H1 (cell line): ENCODE measurements at regions not wholly inside any gene's neighbourhood (a gene's known extent, or its start where the extent isn't known, plus 50 kb on each side); places are given as distances from the start of the nearest gene placed in this dataset.
A peak's percentile ranks its signal among the peaks of the same experiment; 100 is the strongest.

Experiments used
- CTCF ChIA-PET: fragments of 300-600 bp; sonication (Branson Sonifier 250); formaldehyde crosslinking; loops from one replicate; lab custom pipeline; 2021; ENCODE audit not compliant: partially characterized antibody; lab: Charles Lee
- POLR2A ChIA-PET: fragments of 300-600 bp; sonication (Branson Sonifier 250); formaldehyde crosslinking; loops from one replicate; lab custom pipeline; 2021; ENCODE audit warnings: inconsistent platforms; ENCODE audit not compliant: partially characterized antibody; lab: Charles Lee
- DNase-seq, 2 experiments: peaks; one replicate each; pipeline versions ENCODE4 v3.0.0 to v3.0.0-alpha.2; 2010 to 2022; ENCODE audit warnings: low spot score in 2 of 2, low read depth in 1 of 2, mixed read lengths in 1 of 2
- FAIRE-seq: peaks from 2 replicates; lab custom pipeline; 2011; peaks lifted over from hg19 to GRCh38; lab: Jason Lieb, UNC
- H2AFZ ChIP-seq: 2 replicates; pipeline ENCODE4 v1.8.1; 2012; ENCODE audit warnings: low read length, inconsistent platforms
- H2AK5ac ChIP-seq: 2 replicates; pipeline ENCODE4 v1.6.1; 2013; ENCODE audit warnings: low read depth, low read length
- H2BK120ac ChIP-seq: replicated peaks from 2 replicates; pipeline ENCODE3; 2013; ENCODE audit warnings: low read depth, low read length, inconsistent platforms
- H2BK12ac ChIP-seq: 2 replicates; pipeline ENCODE4 v1.6.1; 2013; ENCODE audit warnings: low read depth, low read length
- H2BK15ac ChIP-seq: 2 replicates; pipeline ENCODE4 v1.6.1; 2013; ENCODE audit warnings: low read length
- H2BK20ac ChIP-seq: 2 replicates; pipeline ENCODE4 v1.6.1; 2013; ENCODE audit warnings: low read length
- H2BK5ac ChIP-seq: 2 replicates; pipeline ENCODE4 v1.6.1; 2013; ENCODE audit warnings: low read depth, low read length
- H3K14ac ChIP-seq: 2 replicates; pipeline ENCODE4 v1.6.1; 2013; ENCODE audit warnings: inconsistent platforms; ENCODE audit not compliant: insufficient read length
- H3K18ac ChIP-seq: 2 replicates; pipeline ENCODE4 v1.6.1; 2013; ENCODE audit warnings: low read length; ENCODE audit errors: extremely low read depth
- H3K23ac ChIP-seq: 2 replicates; pipeline ENCODE4 v1.6.1; 2013; ENCODE audit warnings: inconsistent platforms; ENCODE audit not compliant: insufficient read length
- H3K23me2 ChIP-seq: 2 replicates; pipeline ENCODE4 v1.6.1; 2013; ENCODE audit warnings: low read depth, low read length
- H3K27ac ChIP-seq: 2 replicates; pipeline ENCODE4 v1.6.1; 2011; ENCODE audit warnings: low read depth, low read length, inconsistent platforms
- H3K27me3 ChIP-seq, 4 experiments: replicated peaks in 1 of 4; 1 replicate in 1 of 4; 2 replicates in 3 of 4; pipeline versions ENCODE4 v1.6.1 to v1.8.1; 2011 to 2013; ENCODE audit warnings: low read length in 3 of 4, mild to moderate bottlenecking in 3 of 4, inconsistent platforms in 2 of 4, mixed read lengths in 2 of 4, moderate library complexity in 1 of 4; ENCODE audit not compliant: control insufficient read depth in 3 of 4, insufficient read depth in 3 of 4; ENCODE audit errors: extremely low read depth in 1 of 4
- H3K36me3 ChIP-seq, 4 experiments: 2 replicates each; pipeline versions ENCODE4 v1.6.1 to v1.8.1; 2011 to 2013; ENCODE audit warnings: mild to moderate bottlenecking in 4 of 4, low read length in 3 of 4, moderate library complexity in 2 of 4, control low read depth in 1 of 4, inconsistent platforms in 1 of 4; ENCODE audit not compliant: insufficient read depth in 4 of 4, control insufficient read depth in 2 of 4
- H3K4ac ChIP-seq: replicated peaks from 2 replicates; pipeline ENCODE3; 2013; ENCODE audit warnings: low read length, low read depth, mixed read lengths, inconsistent platforms; ENCODE audit not compliant: insufficient read length
- H3K4me1 ChIP-seq, 4 experiments: replicated peaks in 1 of 4; 1 replicate in 1 of 4; 2 replicates in 3 of 4; pipeline versions ENCODE4 v1.6.1 to v1.8.1; 2011 to 2013; ENCODE audit warnings: low read length in 3 of 4, inconsistent platforms in 2 of 4, mixed read lengths in 1 of 4; ENCODE audit not compliant: insufficient read depth in 4 of 4, control insufficient read depth in 3 of 4
- H3K4me2 ChIP-seq, 2 experiments: 2 replicates each; pipeline versions ENCODE4 v1.6.1 to v1.8.1; 2011 to 2013; ENCODE audit warnings: low read depth in 2 of 2, low read length in 2 of 2, control low read depth in 1 of 2, inconsistent platforms in 1 of 2, mild to moderate bottlenecking in 1 of 2; ENCODE audit not compliant: insufficient read depth in 1 of 2
- H3K4me3 ChIP-seq, 4 experiments: fragments of 200-600, 300-600 bp in 1 of 4; sonication (generic), shearing (Covaris generic), sonication (Bioruptor Twin) in 1 of 4; 2 replicates each; pipeline versions ENCODE4 v1.5.1 to v1.8.1; 2011 to 2016; ENCODE audit warnings: low read length in 4 of 4, low read depth in 3 of 4, control low read depth in 2 of 4, inconsistent platforms in 2 of 4, mild to moderate bottlenecking in 2 of 4, mixed read lengths in 1 of 4, moderate library complexity in 1 of 4; ENCODE audit not compliant: insufficient read depth in 2 of 4; ENCODE audit errors: extremely low read depth in 1 of 4
- H3K56ac ChIP-seq: replicated peaks from 2 replicates; pipeline ENCODE3; 2013; ENCODE audit warnings: low read depth, mild to moderate bottlenecking, mixed read lengths, low read length, inconsistent platforms; ENCODE audit not compliant: insufficient read length
- H3K79me1 ChIP-seq: 2 replicates; pipeline ENCODE4 v1.6.1; 2013; ENCODE audit warnings: low read depth, low read length, control low read depth
- H3K79me2 ChIP-seq, 2 experiments: 2 replicates each; pipeline versions ENCODE4 v1.6.1 to v1.8.1; 2012 to 2013; ENCODE audit warnings: low read length in 2 of 2, mild to moderate bottlenecking in 2 of 2, inconsistent platforms in 1 of 2; ENCODE audit not compliant: insufficient read depth in 2 of 2, control insufficient read depth in 1 of 2
- H3K9ac ChIP-seq, 4 experiments: replicated peaks in 1 of 4; 1 replicate in 1 of 4; 2 replicates in 3 of 4; pipeline versions ENCODE4 v1.6.1 to v1.8.1; 2011 to 2013; ENCODE audit warnings: low read depth in 3 of 4, low read length in 3 of 4, control low read depth in 2 of 4, mild to moderate bottlenecking in 2 of 4, moderate library complexity in 2 of 4, inconsistent platforms in 1 of 4; ENCODE audit errors: extremely low read depth in 1 of 4
- H3K9me3 ChIP-seq, 2 experiments: 2 replicates each; pipeline versions ENCODE4 v1.6.1 to v1.8.1; 2012 to 2013; ENCODE audit warnings: mild to moderate bottlenecking in 2 of 2, moderate library complexity in 2 of 2, control low read depth in 1 of 2, inconsistent platforms in 1 of 2, low read depth in 1 of 2, low read length in 1 of 2, mixed read lengths in 1 of 2; ENCODE audit not compliant: insufficient read depth in 2 of 2
- H4K20me1 ChIP-seq, 2 experiments: replicated peaks in 1 of 2; 2 replicates each; pipeline versions ENCODE3 to v1.8.1; 2011 to 2013; ENCODE audit warnings: inconsistent platforms in 2 of 2, low read length in 2 of 2, mild to moderate bottlenecking in 1 of 2; ENCODE audit not compliant: insufficient read depth in 2 of 2, control insufficient read depth in 1 of 2
- H4K5ac ChIP-seq: 2 replicates; pipeline ENCODE4 v1.6.1; 2013; ENCODE audit warnings: low read length, low read depth, mixed read lengths, inconsistent platforms; ENCODE audit not compliant: insufficient read length
- H4K8ac ChIP-seq: 2 replicates; pipeline ENCODE4 v1.8.0; 2013; ENCODE audit warnings: mild to moderate bottlenecking, moderate library complexity, low read length, inconsistent platforms; ENCODE audit not compliant: insufficient read depth; ENCODE audit errors: extremely low read depth
- H4K91ac ChIP-seq: replicated peaks from 2 replicates; pipeline ENCODE3; 2013; ENCODE audit warnings: low read length, mixed read lengths, inconsistent platforms; ENCODE audit not compliant: insufficient read length
- ATF2 ChIP-seq: IDR thresholded peaks from 2 replicates; pipeline ENCODE4 v1.6.1; 2012; ENCODE audit warnings: low read length, inconsistent platforms
- BACH1 ChIP-seq: IDR thresholded peaks from 2 replicates; pipeline ENCODE4 v1.6.1; 2012; ENCODE audit warnings: low read length, improper control_type of control experiment
- CBX5 ChIP-seq: fragments of 300-800, 300-1000 bp; sonication (generic); IDR thresholded peaks from 2 replicates; pipeline ENCODE4 v1.7.1; 2016; ENCODE audit warnings: antibody characterized with exemption, low read length, low read depth
- EZH2 ChIP-seq: fragments of 200-600 bp; sonication (generic); IDR thresholded peaks from 2 replicates; pipeline ENCODE4 v1.7.1; 2012; ENCODE audit warnings: low read depth, mild to moderate bottlenecking, moderate library complexity, low read length, inconsistent platforms; ENCODE audit not compliant: severe bottlenecking
- HDAC6 ChIP-seq: IDR thresholded peaks from one replicate; pipeline ENCODE4 v1.7.1; 2012; ENCODE audit warnings: low read depth, mild to moderate bottlenecking, inconsistent platforms, low read length, moderate library complexity
- MAFK ChIP-seq: IDR thresholded peaks from 2 replicates; pipeline ENCODE4 v1.6.1; 2012; ENCODE audit warnings: low read depth, mild to moderate bottlenecking, improper control_type of control experiment, low read length
- SRF ChIP-seq: IDR thresholded peaks from 2 replicates; pipeline ENCODE4 v1.6.1; 2011; ENCODE audit warnings: mild to moderate bottlenecking, low read depth, low read length, moderate library complexity
- TBP ChIP-seq: IDR thresholded peaks from 2 replicates; pipeline ENCODE4 v1.6.1; 2011; ENCODE audit warnings: low read depth, low read length, improper control_type of control experiment
- ZNF274 ChIP-seq: IDR thresholded peaks from 2 replicates; pipeline ENCODE4 v1.7.0; 2012; ENCODE audit warnings: low read length, borderline replicate concordance; ENCODE audit errors: extremely low read depth
- WGBS, 2 experiments: shearing (Covaris generic) in 1 of 2; methylation state at CpG; one replicate each; pipeline versions ENCODE4 v1.1.6 to v1.1.7; 2013 to 2015; ENCODE audit warnings: low lambda C conversion rate in 2 of 2, mixed read lengths in 2 of 2, inconsistent platforms in 1 of 2, low coverage in 1 of 2, missing lambda C conversion rate in 1 of 2; ENCODE audit not compliant: insufficient replicate concordance in 2 of 2, insufficient coverage in 1 of 2, insufficient read length in 1 of 2; ENCODE audit errors: extremely low coverage in 1 of 2, missing lambda C conversion rate in 1 of 2; 5-methylcytosine and 5-hydroxymethylcytosine counted together
- TF ChIP-seq, protein P1 (sequence below), 3 experiments: IDR thresholded peaks; 1 replicate in 2 of 3; 2 replicates in 1 of 3; pipeline versions ENCODE4 v1.5.1 to v1.6.1; 2011; ENCODE audit warnings: low read length in 3 of 3, mild to moderate bottlenecking in 3 of 3, inconsistent platforms in 2 of 3, low read depth in 1 of 3, moderate library complexity in 1 of 3; ENCODE audit not compliant: insufficient read depth in 1 of 3; ENCODE audit errors: control extremely low read depth in 1 of 3
- TF ChIP-seq, protein P2 (sequence below): IDR thresholded peaks from 2 replicates; pipeline ENCODE4 v1.6.1; 2012; ENCODE audit warnings: inconsistent platforms

GRCh38 chr2:4221434-4221833, 518.1 kb downstream of the DCDC2C start:
- Histone ChIP-seq H4K8ac (no peak overlapping the region), H2BK15ac (no peak overlapping the region), H3K9me3 (no peaks in the 10 kb centered on the region), H3K4me2 (no peak overlapping the region), H3K23me2 (no peaks in the 10 kb centered on the region), H3K9ac (no peak overlapping the region), H4K5ac (no peak overlapping the region), H3K36me3 (no peaks in the 10 kb centered on the region), H3K23ac (no peak overlapping the region), H3K79me1 (no peaks in the 10 kb centered on the region), H4K20me1 (no peaks in the 10 kb centered on the region), H2AFZ (no peak overlapping the region), H3K27ac (no peak overlapping the region), H3K14ac (no peak overlapping the region), H4K91ac (no peak overlapping the region), H2BK12ac (no peak overlapping the region), H3K27me3 (no peaks in the 10 kb centered on the region), H3K4me3 (no peak overlapping the region), H3K18ac (no peak overlapping the region), H3K4me1 (peaks cover 0 to 3% (median 0%) of the 10 kb centered on the region in 4 experiments; a peak in 1 of 7 replicates), H3K79me2 (no peaks in the 10 kb centered on the region), H3K4ac (no peak overlapping the region), H2BK5ac (no peak overlapping the region), H2BK20ac (no peak overlapping the region), H3K56ac (no peak overlapping the region), H2BK120ac (no peak overlapping the region), H2AK5ac (no peak overlapping the region)
- POLR2A ChIA-PET: no interaction called here
- 94% methylated on average over 1 of the region's 1 CpG; no CpG with 5 or more reads in 1 of the 2 experiments for WGBS, 2 experiments
- CTCF ChIA-PET: no interaction called here
- no peak for FAIRE-seq
- TF ChIP-seq HDAC6 (no peak), MAFK (peak; percentile 59; the same call in 1 of the 2 replicates), TBP (no peak), EZH2 (no peak), ZNF274 (no peak), ATF2 (no peak), BACH1 (peak; percentile 70), SRF (no peak), CBX5 (no peak)
- TF ChIP-seq, protein P1, sequence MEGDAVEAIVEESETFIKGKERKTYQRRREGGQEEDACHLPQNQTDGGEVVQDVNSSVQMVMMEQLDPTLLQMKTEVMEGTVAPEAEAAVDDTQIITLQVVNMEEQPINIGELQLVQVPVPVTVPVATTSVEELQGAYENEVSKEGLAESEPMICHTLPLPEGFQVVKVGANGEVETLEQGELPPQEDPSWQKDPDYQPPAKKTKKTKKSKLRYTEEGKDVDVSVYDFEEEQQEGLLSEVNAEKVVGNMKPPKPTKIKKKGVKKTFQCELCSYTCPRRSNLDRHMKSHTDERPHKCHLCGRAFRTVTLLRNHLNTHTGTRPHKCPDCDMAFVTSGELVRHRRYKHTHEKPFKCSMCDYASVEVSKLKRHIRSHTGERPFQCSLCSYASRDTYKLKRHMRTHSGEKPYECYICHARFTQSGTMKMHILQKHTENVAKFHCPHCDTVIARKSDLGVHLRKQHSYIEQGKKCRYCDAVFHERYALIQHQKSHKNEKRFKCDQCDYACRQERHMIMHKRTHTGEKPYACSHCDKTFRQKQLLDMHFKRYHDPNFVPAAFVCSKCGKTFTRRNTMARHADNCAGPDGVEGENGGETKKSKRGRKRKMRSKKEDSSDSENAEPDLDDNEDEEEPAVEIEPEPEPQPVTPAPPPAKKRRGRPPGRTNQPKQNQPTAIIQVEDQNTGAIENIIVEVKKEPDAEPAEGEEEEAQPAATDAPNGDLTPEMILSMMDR (IDR thresholded peaks at IDR 0.05; ENCODE audit: control extremely low read depth in 1 of 3, insufficient read depth in 1 of 3, low read depth in 1 of 3, low read length in 3 of 3): no peak
- TF ChIP-seq, protein P2, sequence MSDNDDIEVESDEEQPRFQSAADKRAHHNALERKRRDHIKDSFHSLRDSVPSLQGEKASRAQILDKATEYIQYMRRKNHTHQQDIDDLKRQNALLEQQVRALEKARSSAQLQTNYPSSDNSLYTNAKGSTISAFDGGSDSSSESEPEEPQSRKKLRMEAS: no peak
- no peak for DNase-seq
